NB4 (cell line): ENCODE measurements at regions not wholly inside any gene's neighbourhood (a gene's known extent, or its start where the extent isn't known, plus 50 kb on each side); places are given as distances from the start of the nearest gene placed in this dataset.

ENCODE experiments used
- CTCF ChIP-seq: IDR thresholded peaks from one replicate; pipeline ENCODE4 v1.5.1; 2012; ENCODE audit warnings: low read depth, low read length
- MAX ChIP-seq: IDR thresholded peaks from 2 replicates; pipeline ENCODE4 v1.6.1; 2011; ENCODE audit warnings: low read depth, low read length
- POLR2A ChIP-seq: IDR thresholded peaks from 2 replicates; pipeline ENCODE4 v1.6.1; 2011; ENCODE audit warnings: mild to moderate bottlenecking; ENCODE audit not compliant: insufficient read length; ENCODE audit errors: extremely low read depth

- TF ChIP-seq CTCF, result no peak
- TF ChIP-seq POLR2A, result no peak
- TF ChIP-seq MAX, result no peak
These were observed 69.0 kb upstream of the KAZN start for GRCh38 chr1:14529475-14529874.
